SK-N-SH (cell line): ENCODE measurements at regions not wholly inside any gene's neighbourhood (a gene's known extent, or its start where the extent isn't known, plus 50 kb on each side); places are given as distances from the start of the nearest gene placed in this dataset.

Experiments
- CTCF ChIA-PET: fragments of 300-600, 350-600 bp; formaldehyde crosslinking; extraction: SDS; loops from one replicate; lab custom pipeline; 2021; lab: Yijun Ruan, JAX
- POLR2A ChIA-PET: fragments of 350-600 bp; sonication (Branson Sonifier 250); formaldehyde crosslinking; extraction: SDS; loops from one replicate; lab custom pipeline; 2020; ENCODE audit warnings: antibody characterized with exemption, inconsistent platforms; lab: Yijun Ruan, JAX
- DNase-seq: peaks from one replicate; pipeline ENCODE4 v3.0.0; 2012
- H2AFZ ChIP-seq: fragments of 200-600 bp; sonication (generic); 2 replicates; pipeline ENCODE4 v1.8.1; 2016; ENCODE audit warnings: antibody characterized with exemption, mild to moderate bottlenecking, low read depth
- H3F3A ChIP-seq: fragments of 200-600 bp; sonication (generic); replicated peaks from 2 replicates; pipeline ENCODE3; 2016; ENCODE audit warnings: antibody characterized with exemption, mild to moderate bottlenecking; ENCODE audit not compliant: insufficient read depth
- H3K27ac ChIP-seq, 2 experiments: fragments of 200-500 bp in 1 of 2; fragments of 200-600 bp in 1 of 2; sonication (Bioruptor generic) in 1 of 2; sonication (generic), shearing (Covaris generic) in 1 of 2; 2 replicates each; pipeline versions ENCODE4 v1.5.1 to v1.6.1; 2014 to 2016; ENCODE audit warnings: low read depth in 2 of 2, inconsistent platforms in 1 of 2, low read length in 1 of 2, mild to moderate bottlenecking in 1 of 2, mixed read lengths in 1 of 2
- H3K27me3 ChIP-seq: fragments of 200-600 bp; sonication (generic), shearing (Covaris generic); 2 replicates; pipeline ENCODE4 v1.6.1; 2016; ENCODE audit warnings: mixed run types; ENCODE audit not compliant: insufficient read depth
- H3K36me3 ChIP-seq, 2 experiments: fragments of 200-500 bp in 1 of 2; fragments of 200-600 bp in 1 of 2; sonication (Bioruptor generic) in 1 of 2; sonication (generic) in 1 of 2; replicated peaks in 1 of 2; 2 replicates each; pipeline versions ENCODE3 to v1.5.1; 2014 to 2016; ENCODE audit warnings: low read length in 1 of 2, mild to moderate bottlenecking in 1 of 2; ENCODE audit not compliant: insufficient read depth in 2 of 2, control insufficient read depth in 1 of 2
- H3K4me1 ChIP-seq, 2 experiments: fragments of 200-500 bp in 1 of 2; fragments of 200-600 bp in 1 of 2; sonication (Bioruptor generic) in 1 of 2; sonication (generic), shearing (Covaris generic) in 1 of 2; 2 replicates each; pipeline versions ENCODE4 v1.5.1 to v1.6.1; 2014 to 2016; ENCODE audit warnings: low read depth in 1 of 2, low read length in 1 of 2, mixed run types in 1 of 2; ENCODE audit not compliant: insufficient read depth in 2 of 2, control insufficient read depth in 1 of 2
- H3K4me2 ChIP-seq: fragments of 200-600 bp; sonication (generic), shearing (Covaris generic); 2 replicates; pipeline ENCODE4 v1.6.1; 2017; ENCODE audit warnings: mixed run types
- H3K4me3 ChIP-seq, 2 experiments: fragments of 200-500 bp in 1 of 2; fragments of 200-600 bp in 1 of 2; sonication (Bioruptor generic) in 1 of 2; sonication (generic), shearing (Covaris generic) in 1 of 2; 2 replicates each; pipeline versions ENCODE4 v1.5.1 to v1.8.1; 2014 to 2016; ENCODE audit warnings: low read depth in 2 of 2, inconsistent platforms in 1 of 2, low read length in 1 of 2, mild to moderate bottlenecking in 1 of 2, mixed read lengths in 1 of 2, moderate library complexity in 1 of 2
- H3K79me2 ChIP-seq: fragments of 200-600 bp; sonication (generic); 2 replicates; pipeline ENCODE4 v1.8.1; 2017; ENCODE audit warnings: mild to moderate bottlenecking; ENCODE audit not compliant: insufficient read depth
- H3K9ac ChIP-seq: fragments of 200-600 bp; sonication (generic); 2 replicates; pipeline ENCODE4 v1.6.1; 2017; ENCODE audit warnings: mixed run types
- H3K9me2 ChIP-seq: fragments of 200-600 bp; sonication (generic); 2 replicates; pipeline ENCODE4 v1.6.1; 2017; ENCODE audit warnings: mixed run types
- H3K9me3 ChIP-seq: fragments of 200-600 bp; sonication (generic); 2 replicates; pipeline ENCODE4 v1.6.1; 2017; ENCODE audit warnings: mixed run types, mild to moderate bottlenecking, moderate library complexity
- H4K20me1 ChIP-seq: fragments of 200-600 bp; sonication (generic); 2 replicates; pipeline ENCODE4 v1.6.1; 2017; ENCODE audit warnings: mild to moderate bottlenecking, mixed run types; ENCODE audit not compliant: insufficient read depth
- CHD2 ChIP-seq: fragments of 150-350 bp; IDR thresholded peaks from 2 replicates; pipeline ENCODE4 v1.6.1; 2018; ENCODE audit warnings: low read length; ENCODE audit not compliant: partially characterized antibody
- CTCF ChIP-seq: fragments of 200-600 bp; sonication (generic); IDR thresholded peaks from 2 replicates; pipeline ENCODE4 v1.6.1; 2017; ENCODE audit warnings: antibody characterized with exemption, mild to moderate bottlenecking, moderate library complexity
- EP300 ChIP-seq, 2 experiments: IDR thresholded peaks; 2 replicates each; pipeline versions ENCODE4 v1.4.0 to v1.6.1; 2012; ENCODE audit warnings: borderline replicate concordance in 1 of 2, low read depth in 1 of 2, low read length in 1 of 2
- EZH2phosphoT487 ChIP-seq: fragments of 200-600 bp; sonication (generic); IDR thresholded peaks from 2 replicates; pipeline ENCODE4 v1.6.1; 2017; ENCODE audit warnings: low read depth, mixed run types, mild to moderate bottlenecking, antibody characterized with exemption, moderate library complexity, borderline replicate concordance
- FOXJ3 ChIP-seq: sonication (generic); formaldehyde crosslinking; IDR thresholded peaks from 2 replicates; pipeline ENCODE4 v1.5.1; 2020; ENCODE audit warnings: mild to moderate bottlenecking, missing genetic modification reagents
- FOXM1 ChIP-seq: IDR thresholded peaks from 2 replicates; pipeline ENCODE4 v1.4.0; 2012; ENCODE audit warnings: low read depth, mild to moderate bottlenecking
- GATA2 ChIP-seq: sonication (generic); formaldehyde crosslinking; IDR thresholded peaks from 2 replicates; pipeline ENCODE4 v1.5.0; 2020; ENCODE audit warnings: mild to moderate bottlenecking, missing genetic modification reagents
- IRF3 ChIP-seq: fragments of 150-350 bp; IDR thresholded peaks from 2 replicates; pipeline ENCODE4 v1.6.1; 2016; ENCODE audit warnings: mild to moderate bottlenecking, low read depth, low read length
- JUND ChIP-seq: IDR thresholded peaks from 2 replicates; pipeline ENCODE4 v1.4.0; 2012
- MXI1 ChIP-seq: IDR thresholded peaks from 2 replicates; pipeline ENCODE4 v1.6.1; 2012; ENCODE audit warnings: mild to moderate bottlenecking, low read depth, low read length, improper control_type of control experiment
- NFIC ChIP-seq: IDR thresholded peaks from 2 replicates; pipeline ENCODE4 v1.4.0; 2012; ENCODE audit warnings: borderline replicate concordance
- NRF1 ChIP-seq: IDR thresholded peaks from 2 replicates; pipeline ENCODE4 v1.6.1; 2012; ENCODE audit warnings: low read depth, mild to moderate bottlenecking, low read length
- PBX3 ChIP-seq: IDR thresholded peaks from 2 replicates; pipeline ENCODE4; 2012
- RAD21 ChIP-seq: IDR thresholded peaks from 2 replicates; pipeline ENCODE4 v1.6.1; 2012; ENCODE audit warnings: mild to moderate bottlenecking, low read length
- RCOR1 ChIP-seq: fragments of 150-350 bp; IDR thresholded peaks from 2 replicates; pipeline ENCODE4 v1.6.1; 2017; ENCODE audit warnings: antibody characterized with exemption, low read length
- REST ChIP-seq: IDR thresholded peaks from 2 replicates; pipeline ENCODE4 v1.6.1; 2012; ENCODE audit warnings: mild to moderate bottlenecking, low read depth, low read length, moderate library complexity
- SIN3A ChIP-seq: IDR thresholded peaks from 2 replicates; pipeline ENCODE4 v1.6.1; 2012; ENCODE audit warnings: low read depth, mild to moderate bottlenecking, low read length, moderate library complexity, borderline replicate concordance
- SMC3 ChIP-seq: IDR thresholded peaks from 2 replicates; pipeline ENCODE4 v1.6.1; 2012; ENCODE audit warnings: low read depth, low read length, improper control_type of control experiment
- TCF12 ChIP-seq: IDR thresholded peaks from 2 replicates; pipeline ENCODE4 v1.4.0; 2012
- TEAD4 ChIP-seq: IDR thresholded peaks from 2 replicates; pipeline ENCODE4 v1.4.0; 2012; ENCODE audit warnings: mild to moderate bottlenecking, borderline replicate concordance; ENCODE audit not compliant: insufficient read depth
- ZBTB33 ChIP-seq: IDR thresholded peaks from 2 replicates; pipeline ENCODE4 v1.4.0; 2012; ENCODE audit warnings: low read depth, borderline replicate concordance
- WGBS: methylation state at CpG from one replicate; pipeline ENCODE4 v1.1.6; 2017; ENCODE audit warnings: low lambda C conversion rate; 5-methylcytosine and 5-hydroxymethylcytosine counted together
- TF ChIP-seq, protein P1 (sequence below): IDR thresholded peaks from 2 replicates; pipeline ENCODE4 v1.4.0; 2012; ENCODE audit warnings: low read depth

DNA sequence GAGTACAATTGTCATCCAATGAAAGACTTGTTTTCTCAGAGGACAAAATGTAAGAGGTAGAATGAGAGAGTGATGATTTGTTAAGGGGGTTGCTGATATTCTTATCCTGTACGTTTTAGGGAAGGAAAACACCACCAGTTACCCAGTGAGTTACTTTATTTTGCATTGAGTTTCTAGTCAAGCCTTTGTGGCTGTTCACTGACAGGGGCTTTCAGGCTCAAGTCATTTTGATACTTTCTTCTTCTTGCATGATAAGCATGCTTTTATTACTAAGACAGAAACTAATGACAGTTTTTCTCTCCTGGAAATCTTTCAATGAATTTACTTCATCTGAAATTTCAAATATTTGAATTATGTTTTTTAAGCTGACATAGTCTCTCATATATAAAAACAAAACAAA, 710.2 kb upstream of the POM121L12 start (continued):
- TF ChIP-seq NFIC (no peak), IRF3 (no peak), REST (no peak)

- no peak overlapping the region for H3K4me2 ChIP-seq
- H4K20me1 ChIP-seq, result no peaks in the 10 kb centered on the region
- H2AFZ ChIP-seq, result no peak overlapping the region
- no peak overlapping the region for H3K27ac ChIP-seq
- no peak for DNase-seq
- H3K4me1 ChIP-seq, result no peaks in the 10 kb centered on the region
- H3F3A ChIP-seq, result no peaks in the 10 kb centered on the region
- no peaks in the 10 kb centered on the region for H3K36me3 ChIP-seq
- no peaks in the 10 kb centered on the region for H3K27me3 ChIP-seq
- H3K9me2 ChIP-seq, result no peaks in the 10 kb centered on the region; the same call in 1 of the 2 replicates
- no peak overlapping the region for H3K4me3 ChIP-seq
- H3K79me2 ChIP-seq, result no peaks in the 10 kb centered on the region
- 36% methylated on average over 1 of the region's 1 CpG for WGBS
- H3K9me3 ChIP-seq, result peaks cover 5% of the 10 kb centered on the region; the same call in 1 of the 2 replicates
- ChIA-PET CTCF (interaction anchor here (1.2 kb wide), 1 partner anchor 113 kb away, joined by 3 read pairs; no protein-coding TSS in a partner anchor), POLR2A (no interaction called here)
- H3K9ac ChIP-seq, result no peak overlapping the region
- TF ChIP-seq TEAD4 (no peak), TCF12 (no peak), FOXJ3 (no peak), ZBTB33 (no peak), JUND (no peak), FOXM1 (no peak), EZH2phosphoT487 (no peak), NRF1 (no peak), MXI1 (no peak), SMC3 (no peak), PBX3 (no peak), RAD21 (no peak), GATA2 (CRISPR knock-in tag) (no peak), CHD2 (no peak), SIN3A (no peak), EP300 (IDR thresholded peaks at IDR 0.05; ENCODE audit: borderline replicate concordance in 1 of 2, low read depth in 1 of 2, low read length in 1 of 2) (no peak), CTCF (no peak), RCOR1 (no peak)
- TF ChIP-seq, protein P1, sequence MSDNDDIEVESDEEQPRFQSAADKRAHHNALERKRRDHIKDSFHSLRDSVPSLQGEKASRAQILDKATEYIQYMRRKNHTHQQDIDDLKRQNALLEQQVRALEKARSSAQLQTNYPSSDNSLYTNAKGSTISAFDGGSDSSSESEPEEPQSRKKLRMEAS, result no peak
Measured at GRCh38 chr7:52323202-52323746, 712.2 kb upstream of the POM121L12 start.
